SIG-M5 (cell line): ENCODE measurements at regions not wholly inside any gene's neighbourhood (a gene's known extent, or its start where the extent isn't known, plus 50 kb on each side); places are given as distances from the start of the nearest gene placed in this dataset.

ENCODE experiments used
- DNase-seq: peaks from one replicate; lab custom pipeline; 2025; lab: John Stamatoyannopoulos, UW

GRCh38 chr11:28736256-28736655, 628.1 kb downstream of the METTL15 start:
- DNase-seq, result no peak

DNA sequence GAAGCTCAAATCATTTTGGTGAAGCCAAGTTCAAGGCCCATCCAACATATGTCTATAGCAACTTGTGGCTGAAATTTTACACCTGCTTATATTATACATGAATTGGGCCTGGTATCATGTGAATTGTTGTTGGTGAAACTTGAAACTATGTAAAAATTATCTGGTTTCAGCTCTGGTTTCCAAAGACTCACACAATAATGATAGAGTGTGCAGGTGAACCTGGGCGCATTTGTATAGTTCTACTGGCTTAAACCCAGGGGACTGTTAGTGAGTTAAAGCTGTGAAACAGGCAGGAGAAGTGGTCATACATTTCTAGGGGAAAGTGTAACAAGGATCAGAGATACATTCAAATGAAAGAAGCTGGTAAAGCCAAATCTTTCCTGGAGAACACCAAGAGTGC, 627.3 kb downstream of the METTL15 start:
- no peak for DNase-seq

DNA sequence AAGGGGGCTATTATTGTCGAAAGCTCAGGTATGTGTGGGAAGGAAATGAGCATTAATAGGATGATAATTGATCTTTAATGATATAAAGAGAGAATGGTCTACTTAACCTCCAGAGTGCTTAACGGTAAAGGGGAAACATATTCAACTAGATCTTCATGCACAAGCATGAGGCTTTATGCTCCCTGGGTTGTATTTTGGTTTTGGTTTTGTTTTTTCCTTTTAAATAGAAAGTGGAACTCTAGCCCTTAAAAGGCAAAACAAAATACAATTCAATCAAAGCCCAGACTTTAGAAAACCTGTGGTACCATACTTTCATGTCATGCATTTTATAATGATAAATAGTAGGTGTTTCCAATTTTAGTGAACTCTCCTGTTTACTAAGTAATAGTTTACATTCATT, 622.7 kb downstream of the METTL15 start:
- no peak for DNase-seq

DNA sequence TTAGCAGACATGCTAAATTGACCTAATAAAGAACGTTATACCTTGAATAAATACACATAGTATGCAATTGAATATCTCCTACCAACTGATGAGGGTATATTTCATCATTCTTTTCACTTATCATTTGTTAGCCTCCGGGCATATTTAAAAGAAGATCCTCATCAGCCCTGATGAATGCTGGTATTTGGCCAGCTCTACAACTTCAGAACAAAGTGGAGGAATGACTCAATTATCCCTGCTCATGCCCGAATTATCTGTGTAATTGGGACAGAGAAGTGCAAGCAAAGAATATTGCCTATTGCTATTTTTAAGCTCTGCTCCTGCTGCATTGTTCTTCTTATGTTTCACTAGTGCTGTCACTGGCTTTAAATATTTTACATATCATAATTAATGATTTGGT, 622.1 kb downstream of the METTL15 start:
- DNase-seq, result no peak

GRCh38 chr11:28729339-28729738, 621.2 kb downstream of the METTL15 start:
- DNase-seq, result no peak

DNA sequence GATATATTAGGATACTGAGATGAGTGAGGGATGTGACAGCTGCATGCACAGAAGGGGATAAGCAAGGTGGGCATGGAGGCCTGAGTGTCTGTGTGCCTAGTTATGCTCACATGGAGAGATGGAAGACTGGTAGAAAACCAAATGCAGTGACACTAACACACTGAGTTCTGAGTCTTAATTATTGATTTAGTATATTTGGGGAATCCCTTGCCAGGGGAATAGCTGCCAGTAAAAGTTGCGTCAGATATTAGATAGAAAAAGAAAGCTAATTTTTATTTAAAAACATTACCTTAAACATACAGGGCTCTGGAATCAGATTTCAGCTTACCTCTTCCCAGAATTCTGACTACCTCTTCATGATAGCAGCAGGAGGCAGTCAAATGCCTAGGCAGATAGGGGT, 620.5 kb downstream of the METTL15 start:
- no peak for DNase-seq

DNA sequence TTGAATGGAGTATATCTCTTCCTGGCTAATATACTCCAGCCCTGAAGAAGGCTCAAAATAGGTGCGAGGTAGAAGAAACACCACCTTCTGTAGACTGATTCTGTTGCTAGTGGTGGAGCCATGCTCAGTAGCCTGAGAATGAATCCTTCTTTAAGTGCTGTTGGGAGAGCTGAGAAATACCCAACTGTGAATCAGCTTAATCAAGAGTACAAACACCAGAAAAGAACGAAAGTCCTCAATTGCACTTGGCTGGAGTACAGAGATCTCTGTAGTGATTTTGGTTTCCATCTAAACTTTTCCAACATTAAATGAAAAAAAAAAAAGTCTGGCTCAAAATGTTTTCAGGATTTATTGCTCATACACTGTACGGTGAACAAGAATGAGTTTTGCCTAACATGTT, 619.1 kb downstream of the METTL15 start:
- no peak for DNase-seq

DNA sequence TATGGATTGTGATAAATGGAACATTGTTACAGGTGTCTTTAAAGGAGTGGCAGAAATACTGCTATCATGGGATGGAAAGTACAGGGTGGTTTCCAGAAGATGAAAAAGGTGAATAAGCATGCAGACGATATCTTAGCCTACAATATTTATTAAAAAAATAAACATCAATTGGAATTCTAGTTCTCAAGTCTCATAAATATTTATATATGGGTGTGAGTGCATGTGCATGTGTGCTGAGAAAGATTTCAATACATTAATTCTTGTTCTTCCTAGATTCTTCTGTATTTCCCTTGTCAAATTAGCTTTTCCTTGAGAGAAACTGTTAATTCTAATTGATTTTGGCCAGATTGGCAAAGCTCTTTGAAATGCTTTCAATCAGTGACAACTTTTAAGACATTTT, 618.2 kb downstream of the METTL15 start:
- no peak for DNase-seq

GRCh38 chr11:28715726-28716125, 607.5 kb downstream of the METTL15 start:
- no peak for DNase-seq

DNA sequence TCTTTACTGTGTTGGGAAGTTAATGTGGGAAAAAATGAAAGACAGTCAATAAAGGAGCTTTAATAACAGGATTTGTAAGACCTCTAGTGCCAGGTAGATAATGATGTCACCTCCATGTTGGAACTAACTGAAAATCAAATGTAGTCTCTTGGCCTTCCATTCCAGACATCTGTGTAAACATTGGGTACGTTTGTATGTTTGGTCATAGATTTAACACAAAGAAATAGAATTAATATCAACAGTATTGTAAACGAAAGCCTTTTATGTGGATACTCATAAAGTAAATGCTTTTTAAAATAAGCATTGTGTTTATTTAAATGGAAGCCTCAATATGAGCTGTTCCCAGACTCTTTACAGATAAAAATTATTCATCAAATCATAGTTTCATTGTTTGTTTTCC, 605.7 kb downstream of the METTL15 start:
- DNase-seq, result no peak

DNA sequence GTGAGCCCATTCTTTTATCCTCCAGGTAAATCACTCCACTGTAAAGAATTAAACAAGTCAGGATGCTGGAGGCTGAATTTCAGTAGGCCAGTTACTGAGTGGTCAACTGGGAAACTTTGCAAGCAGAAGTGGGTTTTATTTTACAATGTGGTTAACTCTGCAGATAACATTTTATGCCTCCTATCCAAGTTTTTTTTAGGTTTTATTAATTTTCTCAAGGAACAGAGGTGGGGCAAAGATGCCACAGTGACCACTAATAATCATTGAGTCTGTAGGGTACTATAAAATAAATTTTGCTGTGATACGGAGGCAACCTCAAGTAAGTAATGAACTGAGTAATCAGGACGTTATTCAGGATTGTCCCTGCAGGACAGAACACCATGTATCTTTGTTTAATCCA, 599.9 kb downstream of the METTL15 start:
- no peak for DNase-seq

DNA sequence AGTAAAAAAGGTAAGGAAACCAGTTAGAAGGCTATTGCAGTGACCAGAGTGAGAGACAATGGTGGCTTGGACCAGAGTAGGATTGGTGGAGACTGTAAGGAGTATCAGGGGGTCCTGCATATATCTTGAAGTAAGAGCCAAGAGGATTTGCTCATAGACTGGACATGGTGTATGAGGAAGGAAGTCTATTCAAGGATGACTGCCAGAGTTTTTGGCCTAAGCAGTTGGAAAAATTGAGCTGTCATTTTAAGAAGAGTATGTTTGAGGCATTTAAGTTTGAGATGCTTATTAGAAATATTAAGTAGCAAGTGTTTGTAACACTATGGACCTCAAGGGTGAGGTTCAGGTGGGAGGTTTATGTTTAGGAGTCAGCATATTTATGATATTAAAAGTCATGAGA, 596.6 kb downstream of the METTL15 start:
- no peak for DNase-seq

GRCh38 chr11:28703371-28703770, 595.2 kb downstream of the METTL15 start:
- DNase-seq, result no peak

DNA sequence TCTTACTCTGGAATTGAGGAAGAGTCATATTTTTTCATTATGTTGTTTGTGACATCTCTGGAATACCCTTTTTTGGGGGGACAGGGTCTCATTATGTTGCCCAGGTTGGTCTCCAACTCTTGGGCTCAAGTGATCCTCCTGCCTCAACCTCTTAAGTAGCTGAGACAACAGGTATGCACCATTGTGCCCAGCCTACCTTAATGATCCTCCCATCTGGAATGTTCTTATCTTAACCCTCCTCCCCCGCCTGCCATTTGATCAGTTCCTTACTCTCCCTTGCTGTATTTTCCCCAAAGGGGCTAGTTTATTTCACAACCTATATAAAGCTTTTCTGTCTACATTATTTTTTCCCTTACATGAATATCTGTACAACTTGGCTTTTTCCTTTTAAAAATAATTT, 594.7 kb downstream of the METTL15 start:
- DNase-seq, result no peak

DNA sequence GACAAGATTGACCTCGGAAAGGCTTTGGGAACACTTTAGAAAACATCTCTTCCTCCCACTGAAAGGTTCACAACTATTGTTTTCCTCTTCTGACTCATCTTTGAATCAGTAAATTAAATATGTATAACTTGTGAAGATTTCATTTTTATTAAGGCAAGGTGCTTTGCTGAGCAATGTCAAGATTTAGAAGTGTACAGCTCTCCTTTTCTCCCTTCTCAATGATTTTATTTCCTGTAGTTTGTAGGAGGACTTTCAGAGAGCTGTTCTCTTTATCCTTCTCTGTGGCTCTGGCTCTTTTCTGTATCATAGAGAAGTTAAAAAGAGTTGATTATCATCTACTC, 594.2 kb downstream of the METTL15 start:
- DNase-seq, result no peak

DNA sequence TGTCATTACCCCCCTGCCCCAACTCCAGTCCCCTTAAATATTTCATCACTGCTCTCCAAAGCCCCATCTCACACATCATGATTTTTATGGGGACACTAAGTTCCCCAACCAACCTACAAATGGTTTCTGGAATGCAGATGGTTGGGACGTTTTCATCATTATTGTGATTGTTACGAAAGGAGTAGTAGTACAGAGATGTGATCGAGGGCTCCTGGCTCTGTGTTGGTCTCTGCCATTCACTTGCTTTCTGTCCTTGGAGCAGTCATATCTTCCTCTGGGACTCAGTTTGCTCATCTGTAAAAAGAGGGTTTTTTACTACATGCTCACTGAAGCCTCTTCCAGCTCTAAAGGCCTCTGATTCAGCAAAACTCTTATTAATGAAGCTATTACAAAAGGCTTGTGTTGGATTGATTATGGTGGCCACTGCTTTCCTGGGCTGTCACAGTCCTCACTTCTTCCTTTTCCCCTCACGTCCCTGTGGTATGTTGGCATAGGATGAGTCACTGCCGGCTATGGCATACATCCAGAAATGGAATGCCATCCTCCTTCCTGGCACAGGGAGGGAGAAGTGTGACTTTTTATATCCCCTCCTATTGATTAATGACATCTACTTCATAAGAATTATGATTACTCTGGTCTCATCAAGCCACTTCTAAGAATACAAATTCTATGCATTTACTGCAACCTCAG, 593.7 kb downstream of the METTL15 start:
- no peak for DNase-seq

GRCh38 chr11:28699701-28700100, 591.5 kb downstream of the METTL15 start:
- DNase-seq, result no peak

GRCh38 chr11:28697920-28698827, 590.0 kb downstream of the METTL15 start:
- DNase-seq, result no peak

- no peak for DNase-seq
These were observed 588.4 kb downstream of the METTL15 start for GRCh38 chr11:28696591-28696990.

- DNase-seq, result no peak
These were observed 582.6 kb downstream of the METTL15 start for GRCh38 chr11:28690746-28691145.

DNA sequence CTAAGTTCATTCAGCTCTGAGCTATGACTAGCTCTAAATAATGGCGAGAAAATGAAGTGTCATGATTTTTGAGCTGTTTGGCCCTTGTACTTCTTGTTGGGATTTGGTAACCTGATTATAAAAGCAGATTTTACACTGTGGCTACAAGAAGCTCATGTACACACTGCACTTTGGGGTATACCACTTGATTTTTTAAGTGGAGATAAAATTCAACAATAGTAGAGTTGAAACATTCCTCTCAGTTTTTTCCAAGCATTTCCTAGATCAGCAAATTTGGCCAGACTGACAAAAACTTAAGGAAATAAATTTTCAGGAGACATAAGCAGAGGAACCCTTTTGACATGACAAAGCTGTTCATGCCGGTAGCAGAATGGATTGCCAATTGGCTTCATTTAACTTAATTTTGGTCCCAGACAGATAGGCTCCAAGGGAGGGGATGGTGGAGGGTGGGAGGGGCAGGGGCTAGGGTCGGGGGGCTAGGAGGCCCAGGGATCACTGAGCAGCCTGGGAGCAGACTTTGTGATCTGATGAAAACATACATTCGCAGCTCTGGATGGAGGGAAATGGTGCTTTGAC, 575.9 kb downstream of the METTL15 start:
- DNase-seq, result no peak

GRCh38 chr11:28679795-28680468, 571.7 kb downstream of the METTL15 start:
- DNase-seq, result no peak

- DNase-seq, result no peak
These were observed 569.5 kb downstream of the METTL15 start for GRCh38 chr11:28677721-28678120.
